ENCODE measurements at regions not wholly inside any gene's neighbourhood (a gene's known extent, or its start where the extent isn't known, plus 50 kb on each side); places are given as distances from the start of the nearest gene placed in this dataset.

DNA sequence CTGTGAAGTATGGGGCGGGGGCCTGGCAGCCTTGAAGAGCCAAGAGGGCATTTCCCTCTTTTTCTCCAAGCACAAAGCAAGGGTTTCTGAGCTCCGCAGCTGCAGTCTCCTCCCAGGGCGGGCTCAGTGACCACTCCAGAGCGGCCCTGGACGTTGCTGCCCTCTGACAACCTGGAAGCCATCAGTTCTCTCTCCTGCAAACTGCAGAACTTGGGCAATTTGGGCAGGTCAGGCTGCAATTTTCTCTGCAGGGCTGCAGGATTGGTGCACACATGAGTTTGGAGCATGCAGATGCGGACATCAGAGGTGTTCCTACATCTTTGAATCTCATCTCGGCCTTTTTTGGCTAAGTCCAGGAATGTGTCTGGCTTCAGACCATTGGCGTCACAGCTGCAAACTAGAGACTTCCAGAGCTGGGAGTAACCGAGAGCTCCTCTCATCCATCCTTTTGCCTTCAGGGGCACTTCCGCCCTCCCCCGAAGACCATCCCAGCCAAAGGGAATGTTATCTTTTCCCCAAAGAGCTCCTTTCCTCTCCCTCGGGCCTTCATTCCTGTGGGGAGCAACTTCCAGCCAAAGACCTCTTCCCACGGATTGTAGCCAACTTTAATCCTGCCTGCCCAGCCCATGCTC, 139.6 kb upstream of the WNT4 start:
- TF ChIP-seq, protein P1, sequence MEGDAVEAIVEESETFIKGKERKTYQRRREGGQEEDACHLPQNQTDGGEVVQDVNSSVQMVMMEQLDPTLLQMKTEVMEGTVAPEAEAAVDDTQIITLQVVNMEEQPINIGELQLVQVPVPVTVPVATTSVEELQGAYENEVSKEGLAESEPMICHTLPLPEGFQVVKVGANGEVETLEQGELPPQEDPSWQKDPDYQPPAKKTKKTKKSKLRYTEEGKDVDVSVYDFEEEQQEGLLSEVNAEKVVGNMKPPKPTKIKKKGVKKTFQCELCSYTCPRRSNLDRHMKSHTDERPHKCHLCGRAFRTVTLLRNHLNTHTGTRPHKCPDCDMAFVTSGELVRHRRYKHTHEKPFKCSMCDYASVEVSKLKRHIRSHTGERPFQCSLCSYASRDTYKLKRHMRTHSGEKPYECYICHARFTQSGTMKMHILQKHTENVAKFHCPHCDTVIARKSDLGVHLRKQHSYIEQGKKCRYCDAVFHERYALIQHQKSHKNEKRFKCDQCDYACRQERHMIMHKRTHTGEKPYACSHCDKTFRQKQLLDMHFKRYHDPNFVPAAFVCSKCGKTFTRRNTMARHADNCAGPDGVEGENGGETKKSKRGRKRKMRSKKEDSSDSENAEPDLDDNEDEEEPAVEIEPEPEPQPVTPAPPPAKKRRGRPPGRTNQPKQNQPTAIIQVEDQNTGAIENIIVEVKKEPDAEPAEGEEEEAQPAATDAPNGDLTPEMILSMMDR (conservative IDR thresholded peaks at IDR 0.05; ENCODE audit: low read depth) = no peak
- CTCF ChIA-PET = no interaction called here

DNA sequence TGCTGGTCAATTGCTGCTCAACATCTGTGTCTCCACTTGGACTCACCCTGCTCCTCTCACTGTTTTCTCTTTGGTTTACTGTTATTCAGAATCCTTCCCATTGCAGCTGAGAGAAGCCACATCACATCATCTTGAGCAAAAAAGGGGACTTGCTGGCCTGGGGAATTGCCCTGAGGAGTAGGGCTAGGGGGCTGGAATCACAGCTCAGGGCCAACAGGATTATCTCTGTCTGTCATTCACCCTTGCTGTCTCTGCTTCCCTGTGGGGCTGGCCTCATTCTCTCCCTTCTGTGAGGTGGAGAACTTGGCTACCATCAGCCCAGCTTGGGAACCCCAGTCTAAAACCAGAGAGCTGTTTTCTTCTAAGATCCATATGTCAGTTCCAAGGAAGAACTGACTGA, 140.7 kb upstream of the WNT4 start:
- ChIA-PET POLR2A (ENCODE audit: low non-redundant PET) (no interaction called here), CTCF (no interaction called here)
- DNase-seq (ENCODE audit: low spot score) = no peak

More for the DNA sequence above, 139.6 kb upstream of the WNT4 start:
- no peak overlapping the region for H3K27ac ChIP-seq
- no peak for DNase-seq (ENCODE audit: low spot score)
- POLR2A ChIA-PET (ENCODE audit: low non-redundant PET) = no interaction called here

DNA sequence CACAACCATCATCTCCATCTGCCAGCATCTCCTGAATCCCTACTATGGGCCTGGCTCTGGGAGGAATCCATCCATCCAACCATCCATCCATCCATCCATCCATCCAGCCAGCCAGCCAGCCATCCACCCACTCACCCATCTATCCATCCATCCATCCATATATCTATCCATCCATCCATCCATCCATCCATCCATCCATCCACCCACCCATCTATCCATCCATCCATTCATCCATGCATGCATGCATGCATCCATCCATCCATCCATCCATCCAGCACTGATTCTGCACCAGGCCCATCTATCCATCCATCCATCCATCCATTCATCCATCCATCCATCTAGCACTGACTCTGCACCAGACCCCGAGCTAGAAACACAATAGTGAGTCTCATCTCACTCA, 141.3 kb upstream of the WNT4 start:
- POLR2A ChIA-PET (ENCODE audit: low non-redundant PET) = no interaction called here
- H3K27ac ChIP-seq = no peak overlapping the region
- TF ChIP-seq, protein P1 (conservative IDR thresholded peaks at IDR 0.05; ENCODE audit: low read depth) = no peak
- DNase-seq (ENCODE audit: low spot score) = no peak
- CTCF ChIA-PET = no interaction called here

More for the DNA sequence above, 140.7 kb upstream of the WNT4 start:
- no peak overlapping the region for H3K27ac ChIP-seq
- TF ChIP-seq, protein P1 (conservative IDR thresholded peaks at IDR 0.05; ENCODE audit: low read depth) = no peak

DNA sequence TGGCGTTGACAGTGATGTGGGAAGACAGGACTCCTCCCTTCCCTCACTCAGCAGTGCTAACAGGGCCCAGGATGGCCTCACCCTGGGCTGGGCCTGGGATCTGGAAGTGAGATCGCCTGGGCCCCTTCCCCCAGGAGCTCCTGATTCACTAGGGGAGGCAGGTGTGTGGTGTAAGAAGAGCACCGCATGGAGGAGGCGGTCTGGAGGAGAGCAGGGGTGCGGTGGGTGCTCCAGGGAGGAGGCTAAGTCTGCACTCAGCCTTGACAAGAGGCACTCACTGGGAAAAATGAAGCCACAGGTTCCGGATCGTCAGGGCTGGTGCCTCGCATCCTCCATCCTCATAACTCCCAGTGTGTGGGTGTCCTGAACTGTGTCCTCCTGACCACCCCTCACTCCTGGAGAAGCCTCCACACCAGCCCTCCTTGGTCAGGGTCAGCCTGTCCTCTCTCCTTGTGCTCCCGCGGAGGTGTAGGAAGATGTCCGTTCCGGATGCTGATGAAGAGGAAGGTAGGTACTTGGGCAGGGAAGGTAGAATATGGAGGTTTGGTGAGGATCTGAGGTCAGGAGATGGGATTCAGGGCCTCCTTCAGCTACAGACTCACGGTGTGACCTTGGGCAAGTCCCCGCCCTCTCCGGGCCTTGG, 142.1 kb upstream of the WNT4 start:
- TF ChIP-seq, protein P1 (conservative IDR thresholded peaks at IDR 0.05; ENCODE audit: low read depth) = no peak
- no peak overlapping the region for H3K27ac ChIP-seq
- DNase-seq (ENCODE audit: low spot score) = no peak
- ChIA-PET CTCF (no interaction called here), POLR2A (ENCODE audit: low non-redundant PET) (no interaction called here)

DNA sequence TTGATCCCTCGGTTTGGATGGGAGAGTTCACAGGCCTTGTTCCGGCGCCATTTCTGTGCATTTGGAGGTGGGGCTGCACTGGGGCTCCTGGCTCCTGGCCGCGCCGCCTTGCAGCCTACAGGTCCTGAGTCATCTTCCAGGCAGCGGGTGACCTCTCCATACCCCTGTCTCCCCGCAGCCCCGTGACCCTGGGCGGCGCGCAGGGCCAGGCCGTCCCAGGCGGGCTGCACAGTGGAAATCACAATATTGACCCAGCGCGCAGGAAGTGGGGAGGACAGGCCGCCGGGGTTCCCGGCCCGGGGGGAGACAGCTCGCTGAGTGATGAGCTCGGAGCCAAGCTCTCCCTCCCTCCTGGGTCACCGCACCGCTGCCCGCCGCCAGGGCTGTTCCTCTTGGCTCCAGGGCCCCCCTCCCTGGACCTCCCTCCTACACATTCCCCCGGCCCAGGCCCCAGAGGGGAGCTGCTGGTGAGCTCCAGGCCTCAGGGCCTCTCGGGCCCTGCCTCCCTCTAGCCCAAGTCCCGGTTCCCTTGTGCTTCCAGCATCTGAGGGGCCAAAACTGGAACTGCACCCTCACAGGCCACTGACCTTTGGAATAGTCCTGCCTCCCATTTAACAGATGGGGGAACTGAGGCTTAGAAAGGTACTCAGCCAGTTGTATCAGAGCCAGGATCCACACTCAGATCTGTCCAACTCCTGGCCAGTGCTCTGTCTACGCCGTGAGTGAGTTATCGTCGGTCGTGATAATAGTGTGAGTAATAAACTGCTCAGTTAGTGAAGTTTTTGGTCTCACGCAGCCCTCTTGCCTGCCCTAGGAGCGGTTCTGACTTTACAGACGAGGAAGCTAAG, 142.9 kb upstream of the WNT4 start:
- ChIA-PET CTCF (no interaction called here), POLR2A (ENCODE audit: low non-redundant PET) (no interaction called here)
- no peak overlapping the region for H3K27ac ChIP-seq
- no peak for DNase-seq (ENCODE audit: low spot score)
- TF ChIP-seq, protein P1 (conservative IDR thresholded peaks at IDR 0.05; ENCODE audit: low read depth) = no peak

DNA sequence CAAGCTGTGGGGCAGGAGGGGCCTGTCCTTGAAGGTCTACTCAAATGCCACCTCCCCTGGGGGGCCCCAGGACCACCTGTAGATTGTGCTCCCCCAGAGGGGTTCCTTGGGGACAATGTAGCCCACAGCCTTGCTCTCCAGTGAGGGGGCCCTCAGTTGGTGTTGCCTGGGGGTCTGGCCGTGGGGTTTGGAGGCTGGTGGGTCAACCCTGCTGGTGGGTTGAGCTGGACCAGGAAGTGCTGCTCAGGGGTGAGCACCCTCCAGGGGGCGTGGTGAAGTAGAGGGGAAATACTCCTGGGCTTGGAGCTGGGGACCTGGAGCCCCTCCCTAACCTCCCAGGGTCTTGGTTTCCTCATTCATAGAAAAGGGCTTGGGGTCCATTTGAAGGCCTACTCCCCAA, 143.6 kb upstream of the WNT4 start:
- CTCF ChIA-PET = interaction anchor here (1.2 kb wide), 1 partner anchor 12 kb away, joined by 4 read pairs; no protein-coding TSS in a partner anchor
- TF ChIP-seq, protein P1 (conservative IDR thresholded peaks at IDR 0.05; ENCODE audit: low read depth) = no peak
- DNase-seq (ENCODE audit: low spot score) = no peak
- POLR2A ChIA-PET (ENCODE audit: low non-redundant PET) = no interaction called here
- H3K27ac ChIP-seq = no peak overlapping the region
